ENCODE measurements at regions not wholly inside any gene's neighbourhood (a gene's known extent, or its start where the extent isn't known, plus 50 kb on each side); places are given as distances from the start of the nearest gene placed in this dataset.

DNA sequence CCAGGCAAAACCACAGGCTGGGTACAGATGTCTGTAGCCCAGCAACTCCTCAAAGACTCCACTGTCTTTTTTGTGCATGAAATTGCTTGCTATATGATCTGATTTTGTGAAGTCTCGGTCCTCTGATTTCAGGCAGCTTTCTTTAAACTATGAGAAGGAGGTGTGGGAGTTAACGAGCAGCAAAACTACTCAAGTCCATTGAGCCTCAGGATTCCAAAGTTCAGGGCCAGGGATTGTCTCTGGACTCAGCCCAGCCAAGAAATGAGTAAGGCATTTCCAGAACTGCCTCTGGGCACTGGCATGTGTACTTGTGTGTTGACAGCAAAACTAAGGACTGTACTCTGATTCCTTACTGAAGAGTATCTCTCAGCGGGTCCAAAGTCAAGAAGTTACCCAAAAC is 53.4 kb upstream of the GLIS3 start:
- Histone ChIP-seq H3K4me3 (no peak overlapping the region), H3K27ac (no peak overlapping the region)
- no peak for DNase-seq (ENCODE audit: low spot score)
- TF ChIP-seq, protein P1, sequence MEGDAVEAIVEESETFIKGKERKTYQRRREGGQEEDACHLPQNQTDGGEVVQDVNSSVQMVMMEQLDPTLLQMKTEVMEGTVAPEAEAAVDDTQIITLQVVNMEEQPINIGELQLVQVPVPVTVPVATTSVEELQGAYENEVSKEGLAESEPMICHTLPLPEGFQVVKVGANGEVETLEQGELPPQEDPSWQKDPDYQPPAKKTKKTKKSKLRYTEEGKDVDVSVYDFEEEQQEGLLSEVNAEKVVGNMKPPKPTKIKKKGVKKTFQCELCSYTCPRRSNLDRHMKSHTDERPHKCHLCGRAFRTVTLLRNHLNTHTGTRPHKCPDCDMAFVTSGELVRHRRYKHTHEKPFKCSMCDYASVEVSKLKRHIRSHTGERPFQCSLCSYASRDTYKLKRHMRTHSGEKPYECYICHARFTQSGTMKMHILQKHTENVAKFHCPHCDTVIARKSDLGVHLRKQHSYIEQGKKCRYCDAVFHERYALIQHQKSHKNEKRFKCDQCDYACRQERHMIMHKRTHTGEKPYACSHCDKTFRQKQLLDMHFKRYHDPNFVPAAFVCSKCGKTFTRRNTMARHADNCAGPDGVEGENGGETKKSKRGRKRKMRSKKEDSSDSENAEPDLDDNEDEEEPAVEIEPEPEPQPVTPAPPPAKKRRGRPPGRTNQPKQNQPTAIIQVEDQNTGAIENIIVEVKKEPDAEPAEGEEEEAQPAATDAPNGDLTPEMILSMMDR (IDR thresholded peaks at IDR 0.05), result no peak

DNA sequence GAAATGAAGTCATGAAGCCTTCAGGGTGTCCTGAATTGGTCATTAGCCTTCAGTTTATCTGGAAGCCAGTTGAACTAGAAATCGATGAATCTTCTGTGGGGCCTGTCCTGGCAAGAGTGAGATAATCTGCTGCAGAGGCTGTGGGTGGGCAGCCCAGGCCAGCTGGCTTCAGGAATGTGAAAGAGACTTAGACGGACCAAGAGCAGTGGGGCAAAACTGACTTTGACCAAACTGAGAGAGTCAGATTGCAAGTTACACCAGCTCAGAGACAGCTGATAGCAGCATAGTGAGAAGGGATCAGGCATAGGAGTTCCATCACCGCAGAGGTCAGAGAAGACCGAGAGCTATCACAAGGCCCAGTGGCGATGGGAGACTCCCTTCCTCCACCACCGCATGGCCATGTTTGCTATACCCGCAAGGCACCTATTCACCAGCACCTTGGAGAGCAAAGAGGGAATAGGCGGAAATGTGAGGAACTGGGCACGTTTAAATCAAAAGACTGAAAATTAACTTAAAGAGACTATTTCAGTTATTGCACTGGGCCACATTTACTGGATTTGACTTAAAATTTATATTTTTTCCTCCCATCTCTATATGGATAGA is 50.0 kb upstream of the GLIS3 start:
- no peak overlapping the region for H3K4me3 ChIP-seq
- no peak for DNase-seq (ENCODE audit: low spot score)
- H3K27ac ChIP-seq, result no peak overlapping the region
- TF ChIP-seq, protein P1 (IDR thresholded peaks at IDR 0.05), result no peak
